ENCODE measurements at regions not wholly inside any gene's neighbourhood (a gene's known extent, or its start where the extent isn't known, plus 50 kb on each side); places are given as distances from the start of the nearest gene placed in this dataset.

DNA sequence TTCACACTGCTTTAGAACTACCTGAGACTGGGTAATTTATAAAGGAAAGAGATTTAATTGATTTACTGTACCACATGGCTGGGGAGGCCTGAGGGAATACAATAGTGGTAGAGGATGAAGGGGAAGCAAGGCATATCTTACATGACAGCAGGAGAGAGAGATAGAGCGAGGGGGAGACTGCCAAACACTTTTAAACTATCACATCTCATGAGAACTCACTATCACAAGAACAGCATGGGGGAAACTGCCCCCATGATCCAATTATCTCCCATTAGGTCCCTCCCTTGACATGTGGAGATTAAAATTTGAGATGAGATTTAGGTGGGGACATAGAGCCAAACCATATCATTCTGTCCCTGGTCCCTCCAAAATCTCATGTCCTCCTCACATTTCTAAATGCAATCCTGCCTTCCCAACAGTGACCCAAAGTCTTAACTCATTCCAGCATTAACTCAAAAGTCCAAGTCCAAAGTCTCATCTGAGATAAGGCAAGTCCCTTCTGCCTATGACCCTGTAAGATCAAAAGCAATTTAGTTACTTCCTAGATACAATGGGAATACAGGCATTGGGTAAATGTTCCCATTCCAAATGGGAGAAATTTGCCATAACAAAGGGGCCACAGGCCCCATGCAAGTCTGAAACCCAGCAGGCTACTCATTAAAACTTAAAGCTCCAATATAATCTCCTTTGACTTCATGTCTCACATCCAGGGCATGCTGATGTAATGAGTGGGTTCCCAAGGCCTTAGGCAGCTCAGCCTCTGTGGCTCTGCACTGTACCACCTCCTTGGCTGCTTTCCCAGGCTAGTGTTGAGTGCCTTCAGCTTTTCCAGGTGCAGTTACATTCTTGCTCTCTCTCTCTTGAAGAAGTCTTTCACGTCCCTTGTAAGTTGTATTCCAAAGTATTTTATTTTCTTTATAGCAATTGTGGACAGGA lies 481.7 kb upstream of the TGFBR2 start:
- no peak for DNase-seq (ENCODE audit: low read depth, low spot score)
- Mint-ChIP-seq H3K9me3 (peaks cover 13% of the 10 kb centered on the region), H3K4me3 (no peak overlapping the region), H3K27ac (ENCODE audit: unreplicated experiment) (no peak overlapping the region), H3K27me3 (ENCODE audit: low read depth) (no peaks in the 10 kb centered on the region), H3K4me1 (peaks cover 7% of the 10 kb centered on the region), H3K36me3 (ENCODE audit: low read depth) (peaks cover 3% of the 10 kb centered on the region)
- TF ChIP-seq, protein P1, sequence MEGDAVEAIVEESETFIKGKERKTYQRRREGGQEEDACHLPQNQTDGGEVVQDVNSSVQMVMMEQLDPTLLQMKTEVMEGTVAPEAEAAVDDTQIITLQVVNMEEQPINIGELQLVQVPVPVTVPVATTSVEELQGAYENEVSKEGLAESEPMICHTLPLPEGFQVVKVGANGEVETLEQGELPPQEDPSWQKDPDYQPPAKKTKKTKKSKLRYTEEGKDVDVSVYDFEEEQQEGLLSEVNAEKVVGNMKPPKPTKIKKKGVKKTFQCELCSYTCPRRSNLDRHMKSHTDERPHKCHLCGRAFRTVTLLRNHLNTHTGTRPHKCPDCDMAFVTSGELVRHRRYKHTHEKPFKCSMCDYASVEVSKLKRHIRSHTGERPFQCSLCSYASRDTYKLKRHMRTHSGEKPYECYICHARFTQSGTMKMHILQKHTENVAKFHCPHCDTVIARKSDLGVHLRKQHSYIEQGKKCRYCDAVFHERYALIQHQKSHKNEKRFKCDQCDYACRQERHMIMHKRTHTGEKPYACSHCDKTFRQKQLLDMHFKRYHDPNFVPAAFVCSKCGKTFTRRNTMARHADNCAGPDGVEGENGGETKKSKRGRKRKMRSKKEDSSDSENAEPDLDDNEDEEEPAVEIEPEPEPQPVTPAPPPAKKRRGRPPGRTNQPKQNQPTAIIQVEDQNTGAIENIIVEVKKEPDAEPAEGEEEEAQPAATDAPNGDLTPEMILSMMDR (conservative IDR thresholded peaks at IDR 0.05), result no peak

DNA sequence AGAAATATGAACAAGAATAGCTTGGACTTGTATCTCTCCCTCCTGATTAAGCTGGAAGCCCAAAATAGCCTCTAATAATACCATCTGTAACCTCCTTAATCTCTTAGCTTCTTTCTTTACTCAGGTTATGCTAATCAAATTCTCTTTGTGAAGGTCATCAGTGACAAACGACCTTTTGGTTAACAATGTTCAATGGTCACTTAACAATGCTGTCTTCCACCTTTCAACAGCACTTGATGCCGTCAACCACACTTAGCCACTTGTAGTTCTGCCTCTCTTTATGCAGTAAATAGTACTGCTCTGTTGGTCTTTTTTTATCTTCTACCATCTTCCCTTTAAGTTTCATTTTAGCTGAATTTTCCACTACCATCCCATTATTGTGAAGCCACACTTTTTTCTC lies 476.6 kb upstream of the TGFBR2 start:
- Mint-ChIP-seq H3K27me3 (ENCODE audit: low read depth) (no peaks in the 10 kb centered on the region), H3K4me3 (no peak overlapping the region), H3K36me3 (ENCODE audit: low read depth) (peaks cover 3% of the 10 kb centered on the region), H3K9me3 (peaks cover 12% of the 10 kb centered on the region), H3K27ac (ENCODE audit: unreplicated experiment) (no peak overlapping the region), H3K4me1 (no peaks in the 10 kb centered on the region)
- DNase-seq (ENCODE audit: low read depth, low spot score), result no peak
- TF ChIP-seq, protein P1 (conservative IDR thresholded peaks at IDR 0.05), result no peak

DNA sequence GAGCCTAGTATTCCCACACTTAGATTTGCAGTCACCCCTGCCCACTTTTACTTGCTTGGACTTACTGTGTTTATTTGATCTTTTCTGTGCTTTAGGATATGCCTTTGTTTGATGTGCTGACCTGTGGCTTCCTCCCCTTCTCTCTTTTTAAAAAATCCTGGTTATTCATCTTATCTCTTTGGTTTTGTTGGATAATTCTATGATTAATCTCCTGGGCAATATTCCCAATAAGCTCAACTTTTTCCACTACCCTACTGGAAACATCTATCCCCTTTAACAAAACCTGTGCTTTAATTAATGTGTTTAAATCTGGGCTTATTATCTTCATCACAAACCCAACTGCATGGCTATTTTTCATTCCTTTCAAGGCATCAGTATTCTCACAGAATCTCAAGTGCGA lies 476.0 kb upstream of the TGFBR2 start:
- no peaks in the 10 kb centered on the region for H3K27me3 Mint-ChIP-seq (ENCODE audit: low read depth)
- TF ChIP-seq, protein P1 (conservative IDR thresholded peaks at IDR 0.05), result no peak
- H3K4me1 Mint-ChIP-seq, result no peaks in the 10 kb centered on the region
- H3K36me3 Mint-ChIP-seq (ENCODE audit: low read depth), result peaks cover 3% of the 10 kb centered on the region
- no peak for DNase-seq (ENCODE audit: low read depth, low spot score)
- no peak overlapping the region for H3K4me3 Mint-ChIP-seq
- H3K9me3 Mint-ChIP-seq, result peaks cover 12% of the 10 kb centered on the region
- H3K27ac Mint-ChIP-seq (ENCODE audit: unreplicated experiment), result no peak overlapping the region

DNA sequence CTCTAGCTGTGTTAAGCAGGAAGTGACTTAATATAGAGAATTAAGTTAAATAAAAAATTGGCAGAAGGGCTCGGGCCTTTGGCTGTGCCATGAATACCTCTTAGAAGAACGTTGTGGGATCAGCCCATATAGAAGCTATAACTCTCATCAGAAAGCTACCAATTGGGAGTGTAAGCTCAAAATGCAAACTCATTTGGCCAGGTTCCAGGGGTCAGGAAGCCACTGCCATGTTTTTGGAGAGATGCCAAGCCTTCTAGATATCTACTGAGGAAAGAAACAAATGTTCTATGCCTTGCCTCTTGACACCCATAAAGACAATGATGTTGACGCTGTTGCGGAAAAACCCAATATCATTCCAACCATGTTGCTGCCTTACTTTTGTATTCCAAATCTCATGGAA lies 475.2 kb upstream of the TGFBR2 start:
- peaks cover 6% of the 10 kb centered on the region for H3K36me3 Mint-ChIP-seq (ENCODE audit: low read depth)
- H3K4me3 Mint-ChIP-seq, result no peak overlapping the region
- H3K27ac Mint-ChIP-seq (ENCODE audit: unreplicated experiment), result no peak overlapping the region
- H3K27me3 Mint-ChIP-seq (ENCODE audit: low read depth), result no peaks in the 10 kb centered on the region
- H3K9me3 Mint-ChIP-seq, result peaks cover 16% of the 10 kb centered on the region
- H3K4me1 Mint-ChIP-seq, result no peaks in the 10 kb centered on the region
- TF ChIP-seq, protein P1 (conservative IDR thresholded peaks at IDR 0.05), result no peak
- DNase-seq (ENCODE audit: low read depth, low spot score), result no peak

DNA sequence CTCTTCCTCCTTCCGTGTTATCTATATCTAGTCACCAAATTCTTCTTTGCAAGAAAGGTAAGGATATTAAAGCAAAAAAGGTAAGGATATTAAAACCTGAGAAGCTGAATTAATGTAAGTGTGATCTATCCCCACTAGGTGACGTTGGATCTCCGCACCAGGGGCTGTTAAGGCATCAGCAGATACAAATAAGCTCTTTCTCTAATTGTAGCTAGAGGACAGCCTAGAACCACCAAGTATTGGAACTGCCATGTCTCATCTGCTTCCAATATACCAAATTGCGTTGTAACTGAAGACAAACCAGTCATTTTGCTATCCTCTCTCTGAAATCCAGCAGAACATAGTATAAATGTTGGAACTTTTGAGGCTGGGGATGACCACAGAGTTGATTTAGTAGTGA lies 471.2 kb upstream of the TGFBR2 start:
- Mint-ChIP-seq H3K4me1 (peaks cover 4% of the 10 kb centered on the region), H3K4me3 (no peak overlapping the region), H3K27me3 (ENCODE audit: low read depth) (no peaks in the 10 kb centered on the region), H3K27ac (ENCODE audit: unreplicated experiment) (no peak overlapping the region), H3K36me3 (ENCODE audit: low read depth) (peaks cover 4% of the 10 kb centered on the region), H3K9me3 (peaks cover 10% of the 10 kb centered on the region)
- DNase-seq (ENCODE audit: low read depth, low spot score), result no peak
- TF ChIP-seq, protein P1 (conservative IDR thresholded peaks at IDR 0.05), result no peak
